ENCODE measurements at regions not wholly inside any gene's neighbourhood (a gene's known extent, or its start where the extent isn't known, plus 50 kb on each side); places are given as distances from the start of the nearest gene placed in this dataset.

GRCh38 chr10:109450702-109451101 is 472.6 kb downstream of the XPNPEP1 start:
- no peaks in the 10 kb centered on the region for H3K27me3 ChIP-seq (ENCODE audit: low read length)
- no peak overlapping the region for H3K4me3 ChIP-seq (ENCODE audit: low read length)
- POLR2A ChIA-PET (ENCODE audit: unreplicated experiment): no interaction called here
- no peak overlapping the region for H3K4me2 ChIP-seq (ENCODE audit: low read length)
- H3K79me2 ChIP-seq (ENCODE audit: low read length): no peaks in the 10 kb centered on the region
- H3K9ac ChIP-seq (ENCODE audit: low read length): no peak overlapping the region
- no peak overlapping the region for H2AFZ ChIP-seq (ENCODE audit: low read length)
- H3K36me3 ChIP-seq (ENCODE audit: low read depth, low read length): no peaks in the 10 kb centered on the region
- H3K9me2 ChIP-seq (replicated peaks; ENCODE audit: low read length): no peaks in the 10 kb centered on the region
- H3K4me1 ChIP-seq (ENCODE audit: insufficient read depth, low read length): peaks cover 20% of the 10 kb centered on the region; the same call in 1 of the 2 replicates
- CTCF ChIA-PET: no interaction called here
- H4K20me1 ChIP-seq (ENCODE audit: low read length): no peaks in the 10 kb centered on the region
- no TSS peak for BruUV-seq (replicated peaks)
- H3K9me3 ChIP-seq (ENCODE audit: low read length): no peaks in the 10 kb centered on the region
- H3F3A ChIP-seq (ENCODE audit: low read length, unreplicated experiment): no peaks in the 10 kb centered on the region
- DNase-seq (no peak), ATAC-seq (no peak)
- intact Hi-C loops (cut with micrococcal nuclease): loop anchor here (5.0 to 10.0 kb wide), 3 partner anchors 137 to 404 kb away; no protein-coding TSS in a partner anchor
- no peak for TF ChIP-seq EZH2phosphoT487 (IDR thresholded peaks at IDR 0.05; ENCODE audit: borderline replicate concordance, low read length)
- no peak overlapping the region for H3K27ac ChIP-seq (ENCODE audit: low read length)

- no peak overlapping the region for H3K27ac ChIP-seq (ENCODE audit: low read length)
- intact Hi-C loops (cut with micrococcal nuclease): loop anchor here (5.0 kb wide), 2 partner anchors 339 to 406 kb away; no protein-coding TSS in a partner anchor
- DNase-seq: no peak
- no peak for ATAC-seq
- no peaks in the 10 kb centered on the region for H4K20me1 ChIP-seq (ENCODE audit: low read length)
- no peak overlapping the region for H3K4me2 ChIP-seq (ENCODE audit: low read length)
- no peaks in the 10 kb centered on the region for H3F3A ChIP-seq (ENCODE audit: low read length, unreplicated experiment)
- no peak overlapping the region for H2AFZ ChIP-seq (ENCODE audit: low read length)
- H3K9ac ChIP-seq (ENCODE audit: low read length): no peak overlapping the region
- H3K79me2 ChIP-seq (ENCODE audit: low read length): no peaks in the 10 kb centered on the region
- H3K27me3 ChIP-seq (ENCODE audit: low read length): no peaks in the 10 kb centered on the region
- no peaks in the 10 kb centered on the region for H3K36me3 ChIP-seq (ENCODE audit: low read depth, low read length)
- TF ChIP-seq EZH2 (IDR thresholded peaks at IDR 0.05; ENCODE audit: low read length, unreplicated experiment): no peak
- TF ChIP-seq CTCF (conservative IDR thresholded peaks at IDR 0.05; ENCODE audit: low read depth, low read length): no peak
- no peak for TF ChIP-seq EZH2phosphoT487 (IDR thresholded peaks at IDR 0.05; ENCODE audit: borderline replicate concordance, low read length)
- H3K9me2 ChIP-seq (replicated peaks; ENCODE audit: low read length): no peaks in the 10 kb centered on the region
- ChIA-PET CTCF (no interaction called here), POLR2A (ENCODE audit: unreplicated experiment) (no interaction called here)
- H3K4me3 ChIP-seq (ENCODE audit: low read length): no peak overlapping the region
- H3K9me3 ChIP-seq (ENCODE audit: low read length): no peaks in the 10 kb centered on the region
- no TSS peak for BruUV-seq (replicated peaks)
- peaks cover 31% of the 10 kb centered on the region for H3K4me1 ChIP-seq (ENCODE audit: insufficient read depth, low read length)
Observed at GRCh38 chr10:109433434-109433833, 489.9 kb downstream of the XPNPEP1 start.

- H3K4me1 ChIP-seq (ENCODE audit: insufficient read depth, low read length): peaks cover 38% of the 10 kb centered on the region
- H3K36me3 ChIP-seq (ENCODE audit: low read depth, low read length): no peaks in the 10 kb centered on the region
- no peak overlapping the region for H3K4me2 ChIP-seq (ENCODE audit: low read length)
- H3K9ac ChIP-seq (ENCODE audit: low read length): no peak overlapping the region
- H3K27me3 ChIP-seq (ENCODE audit: low read length): no peaks in the 10 kb centered on the region
- no peaks in the 10 kb centered on the region for H3K9me2 ChIP-seq (replicated peaks; ENCODE audit: low read length)
- no peaks in the 10 kb centered on the region for H4K20me1 ChIP-seq (ENCODE audit: low read length)
- intact Hi-C loops (cut with micrococcal nuclease): loop anchor here (5.0 kb wide), 2 partner anchors 340 to 405 kb away; no protein-coding TSS in a partner anchor
- ATAC-seq (no peak), DNase-seq (no peak)
- no TSS peak for BruUV-seq (replicated peaks)
- H3K79me2 ChIP-seq (ENCODE audit: low read length): no peaks in the 10 kb centered on the region
- POLR2A ChIA-PET (ENCODE audit: unreplicated experiment): no interaction called here
- CTCF ChIA-PET: no interaction called here
- TF ChIP-seq EZH2phosphoT487 (IDR thresholded peaks at IDR 0.05; ENCODE audit: borderline replicate concordance, low read length) (no peak), EZH2 (IDR thresholded peaks at IDR 0.05; ENCODE audit: low read length, unreplicated experiment) (no peak), CTCF (conservative IDR thresholded peaks at IDR 0.05; ENCODE audit: low read depth, low read length) (no peak)
- H3K9me3 ChIP-seq (ENCODE audit: low read length): no peaks in the 10 kb centered on the region
- no peak overlapping the region for H3K27ac ChIP-seq (ENCODE audit: low read length)
- no peak overlapping the region for H2AFZ ChIP-seq (ENCODE audit: low read length)
- H3K4me3 ChIP-seq (ENCODE audit: low read length): no peak overlapping the region
- H3F3A ChIP-seq (ENCODE audit: low read length, unreplicated experiment): no peaks in the 10 kb centered on the region
Observed at GRCh38 chr10:109432281-109432680, 491.0 kb downstream of the XPNPEP1 start.
